ENCODE measurements at regions not wholly inside any gene's neighbourhood (a gene's known extent, or its start where the extent isn't known, plus 50 kb on each side); places are given as distances from the start of the nearest gene placed in this dataset.

- TF ChIP-seq, protein P1, sequence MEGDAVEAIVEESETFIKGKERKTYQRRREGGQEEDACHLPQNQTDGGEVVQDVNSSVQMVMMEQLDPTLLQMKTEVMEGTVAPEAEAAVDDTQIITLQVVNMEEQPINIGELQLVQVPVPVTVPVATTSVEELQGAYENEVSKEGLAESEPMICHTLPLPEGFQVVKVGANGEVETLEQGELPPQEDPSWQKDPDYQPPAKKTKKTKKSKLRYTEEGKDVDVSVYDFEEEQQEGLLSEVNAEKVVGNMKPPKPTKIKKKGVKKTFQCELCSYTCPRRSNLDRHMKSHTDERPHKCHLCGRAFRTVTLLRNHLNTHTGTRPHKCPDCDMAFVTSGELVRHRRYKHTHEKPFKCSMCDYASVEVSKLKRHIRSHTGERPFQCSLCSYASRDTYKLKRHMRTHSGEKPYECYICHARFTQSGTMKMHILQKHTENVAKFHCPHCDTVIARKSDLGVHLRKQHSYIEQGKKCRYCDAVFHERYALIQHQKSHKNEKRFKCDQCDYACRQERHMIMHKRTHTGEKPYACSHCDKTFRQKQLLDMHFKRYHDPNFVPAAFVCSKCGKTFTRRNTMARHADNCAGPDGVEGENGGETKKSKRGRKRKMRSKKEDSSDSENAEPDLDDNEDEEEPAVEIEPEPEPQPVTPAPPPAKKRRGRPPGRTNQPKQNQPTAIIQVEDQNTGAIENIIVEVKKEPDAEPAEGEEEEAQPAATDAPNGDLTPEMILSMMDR (IDR thresholded peaks at IDR 0.05; ENCODE audit: low read length), result no peak
- TF ChIP-seq EZH2 (IDR thresholded peaks at IDR 0.05; ENCODE audit: borderline replicate concordance, low read length), result no peak
Observed at GRCh38 chr12:4050340-4050739, 177.1 kb upstream of the PARP11 start.

Data from OCI-LY1 (cell line).